HCT116 (cell line): ENCODE measurements at regions not wholly inside any gene's neighbourhood (a gene's known extent, or its start where the extent isn't known, plus 50 kb on each side); places are given as distances from the start of the nearest gene placed in this dataset.

Source experiments
- ATAC-seq: fragments of 200-7000 bp; cut with Tn5 transposase; 2 replicates; pipeline ENCODE4 v1.9.1; 2020; ENCODE audit warnings: mild to moderate bottlenecking, moderate library complexity
- BruUV-seq: library from RNA; stranded (reverse); fragments of 400-500 nt; replicated peaks from 2 replicates; lab custom pipeline; 2021; lab: Mats Ljungman, UMichigan
- CTCF ChIA-PET: fragments of 300-600 bp; sonication (Branson Sonifier 250); formaldehyde crosslinking; loops from one replicate; lab custom pipeline; 2021; ENCODE audit warnings: antibody characterized with exemption; lab: Charles Lee
- POLR2A ChIA-PET: fragments of 300-600, 350-600 bp; sonication (Branson Sonifier 250); formaldehyde crosslinking; loops from one replicate; lab custom pipeline; 2021; ENCODE audit warnings: antibody characterized with exemption; lab: Charles Lee
- RAD21 ChIA-PET, 2 experiments: fragments of 300-600 bp; sonication (Branson Sonifier 250); formaldehyde crosslinking; loops; one replicate each; lab custom pipeline; 2023; ENCODE audit warnings: low total read pairs in 2 of 2; ENCODE audit not compliant: uncharacterized antibody in 2 of 2, unreplicated experiment in 2 of 2, low non-redundant PET in 1 of 2; lab: Charles Lee
- DNase-seq: peaks from one replicate; pipeline ENCODE4 v3.0.0-alpha.2; 2010; ENCODE audit warnings: low read depth, low spot score
- H2AFZ ChIP-seq: fragments of 200-600 bp; shearing (Covaris generic), sonication (generic); 2 replicates; pipeline ENCODE4 v1.6.1; 2017; ENCODE audit warnings: low read depth, mixed run types, mixed read lengths, antibody characterized with exemption, low read length; ENCODE audit not compliant: poor library complexity, severe bottlenecking
- H3K27ac ChIP-seq: 2 replicates; pipeline ENCODE4 v1.5.1; 2012; ENCODE audit warnings: low read depth, low read length
- H3K27me3 ChIP-seq: fragments of 200-600 bp; sonication (generic); 2 replicates; pipeline ENCODE4 v1.6.1; 2016; ENCODE audit warnings: mixed run types, low read length, mixed read lengths; ENCODE audit not compliant: insufficient read depth
- H3K36me3 ChIP-seq, 2 experiments: fragments of 200-500 bp in 1 of 2; fragments of 200-600 bp in 1 of 2; sonication (Bioruptor generic) in 1 of 2; sonication (generic) in 1 of 2; 2 replicates each; pipeline versions ENCODE4 v1.5.1 to v1.6.1; 2014 to 2016; ENCODE audit warnings: low read length in 2 of 2, inconsistent platforms in 1 of 2, mixed read lengths in 1 of 2, mixed run types in 1 of 2; ENCODE audit not compliant: insufficient read depth in 2 of 2, control insufficient read depth in 1 of 2
- H3K4me1 ChIP-seq, 2 experiments: fragments of 200-600 bp in 1 of 2; sonication (generic) in 1 of 2; 2 replicates each; pipeline versions ENCODE4 v1.5.1 to v1.6.1; 2012 to 2017; ENCODE audit warnings: low read length in 2 of 2, inconsistent platforms in 1 of 2, mild to moderate bottlenecking in 1 of 2, mixed read lengths in 1 of 2, mixed run types in 1 of 2, moderate library complexity in 1 of 2; ENCODE audit not compliant: insufficient read depth in 2 of 2, control insufficient read depth in 1 of 2
- H3K4me2 ChIP-seq: fragments of 200-600 bp; sonication (generic); 2 replicates; pipeline ENCODE4 v1.6.1; 2017; ENCODE audit warnings: mixed run types, low read length, mixed read lengths
- H3K4me3 ChIP-seq, 2 experiments: fragments of 200-600 bp in 1 of 2; sonication (generic) in 1 of 2; replicated peaks in 1 of 2; 2 replicates each; pipeline ENCODE4 v1.5.1; 2011 to 2016; ENCODE audit warnings: low read length in 2 of 2, control low read depth in 1 of 2, low read depth in 1 of 2, mild to moderate bottlenecking in 1 of 2, mixed read lengths in 1 of 2, mixed run types in 1 of 2
- H3K79me2 ChIP-seq: fragments of 200-600 bp; sonication (generic); 2 replicates; pipeline ENCODE4 v1.6.1; 2017; ENCODE audit warnings: mild to moderate bottlenecking, mixed run types, low read length, moderate library complexity, mixed read lengths; ENCODE audit not compliant: insufficient read depth
- H3K9ac ChIP-seq: fragments of 200-600 bp; sonication (generic); 2 replicates; pipeline ENCODE4 v1.6.1; 2016; ENCODE audit warnings: low read length, mixed read lengths
- H3K9me2 ChIP-seq: fragments of 200-600 bp; sonication (generic), shearing (Covaris generic); 2 replicates; pipeline ENCODE4 v1.6.1; 2017; ENCODE audit warnings: mixed run types, mild to moderate bottlenecking, moderate library complexity; ENCODE audit not compliant: insufficient read depth
- H3K9me3 ChIP-seq, 2 experiments: fragments of 200-500 bp in 1 of 2; fragments of 200-600 bp in 1 of 2; sonication (Bioruptor generic) in 1 of 2; sonication (generic) in 1 of 2; 2 replicates each; pipeline ENCODE4 v1.6.1; 2014 to 2017; ENCODE audit warnings: low read length in 2 of 2, mixed read lengths in 2 of 2, inconsistent platforms in 1 of 2, low read depth in 1 of 2, mild to moderate bottlenecking in 1 of 2, mixed run types in 1 of 2, moderate library complexity in 1 of 2; ENCODE audit not compliant: control insufficient read depth in 1 of 2, insufficient read depth in 1 of 2
- H4K20me1 ChIP-seq: fragments of 200-600 bp; sonication (generic), shearing (Covaris generic); 2 replicates; pipeline ENCODE4 v1.6.1; 2017; ENCODE audit warnings: mixed run types, mild to moderate bottlenecking, moderate library complexity; ENCODE audit not compliant: insufficient read depth
- CEBPB ChIP-seq: IDR thresholded peaks from 2 replicates; pipeline ENCODE4 v1.6.1; 2012; ENCODE audit warnings: low read depth
- EGR1 ChIP-seq: IDR thresholded peaks from 2 replicates; pipeline ENCODE4 v1.6.1; 2012; ENCODE audit warnings: low read depth
- POLR2A ChIP-seq: IDR thresholded peaks from 2 replicates; pipeline ENCODE4 v1.7.0; 2011; ENCODE audit warnings: borderline replicate concordance; ENCODE audit not compliant: insufficient read depth, insufficient read length; ENCODE audit errors: extremely low read depth
- TCF7L2 ChIP-seq: IDR thresholded peaks from 2 replicates; pipeline ENCODE4 v1.7.0; 2011; ENCODE audit warnings: borderline replicate concordance, inconsistent platforms; ENCODE audit not compliant: insufficient read depth, insufficient read length; ENCODE audit errors: extremely low read depth
- ZNF274 ChIP-seq: fragments of 200-500 bp; sonication (Bioruptor generic); IDR thresholded peaks from 2 replicates; pipeline ENCODE4 v1.6.1; 2014; ENCODE audit warnings: mild to moderate bottlenecking, low read depth, low read length, inconsistent platforms
- intact Hi-C: fragments of 100-400 bp; cut with micrococcal nuclease; formaldehyde crosslinking; loops from 2 replicates; pipeline ENCODE4 v1.10.0; 2022
- TF ChIP-seq, protein P1 (sequence below): IDR thresholded peaks from 2 replicates; pipeline ENCODE4 v1.6.1; 2011; ENCODE audit warnings: mild to moderate bottlenecking, low read length, moderate library complexity; ENCODE audit not compliant: insufficient replicate concordance; ENCODE audit errors: extremely low read depth
- TF ChIP-seq, protein P2 (sequence below): IDR thresholded peaks from 2 replicates; pipeline ENCODE4 v1.6.1; 2012; ENCODE audit warnings: low read depth
- TF ChIP-seq, protein P3 (sequence below): IDR thresholded peaks from 2 replicates; pipeline ENCODE4 v1.6.1; 2012

DNA sequence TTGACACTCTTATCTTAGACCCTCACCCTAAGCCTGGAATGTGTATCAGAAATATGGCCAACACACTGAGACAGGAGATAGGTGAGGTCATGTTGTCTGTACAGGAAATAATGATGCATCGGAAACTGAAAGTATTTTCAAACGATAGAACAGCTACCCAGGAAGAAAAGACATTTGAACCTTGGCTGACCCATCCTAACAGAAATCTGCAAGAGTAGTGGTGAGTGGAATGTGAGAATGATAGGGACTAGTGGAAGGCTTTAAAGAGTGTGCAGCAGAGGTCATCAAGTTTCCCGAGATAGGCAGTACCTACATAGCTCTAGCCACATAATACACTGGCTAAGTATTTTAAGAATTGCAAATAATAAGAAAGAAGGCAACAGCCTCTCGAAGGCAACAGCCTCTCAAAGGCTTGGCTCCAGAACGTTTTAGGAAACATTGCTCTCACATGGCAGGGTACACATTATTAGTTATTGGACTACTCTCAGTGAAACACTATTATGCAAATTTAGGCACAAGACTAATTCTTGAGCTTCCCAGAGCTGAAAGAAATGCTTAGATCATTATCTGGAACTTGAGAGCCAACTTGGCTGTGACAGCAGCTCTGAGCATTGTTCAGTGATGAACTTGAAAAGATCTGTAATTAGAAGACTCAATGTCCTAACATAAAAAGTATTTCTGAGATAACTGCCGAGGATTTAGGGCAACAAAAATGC, 133.1 kb upstream of the FBXL7 start:
- Histone ChIP-seq H3K9ac (no peak overlapping the region), H3K4me2 (no peak overlapping the region)
- POLR2A ChIA-PET: no interaction called here
- TF ChIP-seq, protein P1, sequence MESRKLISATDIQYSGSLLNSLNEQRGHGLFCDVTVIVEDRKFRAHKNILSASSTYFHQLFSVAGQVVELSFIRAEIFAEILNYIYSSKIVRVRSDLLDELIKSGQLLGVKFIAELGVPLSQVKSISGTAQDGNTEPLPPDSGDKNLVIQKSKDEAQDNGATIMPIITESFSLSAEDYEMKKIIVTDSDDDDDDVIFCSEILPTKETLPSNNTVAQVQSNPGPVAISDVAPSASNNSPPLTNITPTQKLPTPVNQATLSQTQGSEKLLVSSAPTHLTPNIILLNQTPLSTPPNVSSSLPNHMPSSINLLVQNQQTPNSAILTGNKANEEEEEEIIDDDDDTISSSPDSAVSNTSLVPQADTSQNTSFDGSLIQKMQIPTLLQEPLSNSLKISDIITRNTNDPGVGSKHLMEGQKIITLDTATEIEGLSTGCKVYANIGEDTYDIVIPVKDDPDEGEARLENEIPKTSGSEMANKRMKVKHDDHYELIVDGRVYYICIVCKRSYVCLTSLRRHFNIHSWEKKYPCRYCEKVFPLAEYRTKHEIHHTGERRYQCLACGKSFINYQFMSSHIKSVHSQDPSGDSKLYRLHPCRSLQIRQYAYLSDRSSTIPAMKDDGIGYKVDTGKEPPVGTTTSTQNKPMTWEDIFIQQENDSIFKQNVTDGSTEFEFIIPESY: no peak
- TF ChIP-seq POLR2A (no peak), CEBPB (no peak), ZNF274 (no peak), TCF7L2 (no peak), EGR1 (no peak)
- TF ChIP-seq, protein P2, sequence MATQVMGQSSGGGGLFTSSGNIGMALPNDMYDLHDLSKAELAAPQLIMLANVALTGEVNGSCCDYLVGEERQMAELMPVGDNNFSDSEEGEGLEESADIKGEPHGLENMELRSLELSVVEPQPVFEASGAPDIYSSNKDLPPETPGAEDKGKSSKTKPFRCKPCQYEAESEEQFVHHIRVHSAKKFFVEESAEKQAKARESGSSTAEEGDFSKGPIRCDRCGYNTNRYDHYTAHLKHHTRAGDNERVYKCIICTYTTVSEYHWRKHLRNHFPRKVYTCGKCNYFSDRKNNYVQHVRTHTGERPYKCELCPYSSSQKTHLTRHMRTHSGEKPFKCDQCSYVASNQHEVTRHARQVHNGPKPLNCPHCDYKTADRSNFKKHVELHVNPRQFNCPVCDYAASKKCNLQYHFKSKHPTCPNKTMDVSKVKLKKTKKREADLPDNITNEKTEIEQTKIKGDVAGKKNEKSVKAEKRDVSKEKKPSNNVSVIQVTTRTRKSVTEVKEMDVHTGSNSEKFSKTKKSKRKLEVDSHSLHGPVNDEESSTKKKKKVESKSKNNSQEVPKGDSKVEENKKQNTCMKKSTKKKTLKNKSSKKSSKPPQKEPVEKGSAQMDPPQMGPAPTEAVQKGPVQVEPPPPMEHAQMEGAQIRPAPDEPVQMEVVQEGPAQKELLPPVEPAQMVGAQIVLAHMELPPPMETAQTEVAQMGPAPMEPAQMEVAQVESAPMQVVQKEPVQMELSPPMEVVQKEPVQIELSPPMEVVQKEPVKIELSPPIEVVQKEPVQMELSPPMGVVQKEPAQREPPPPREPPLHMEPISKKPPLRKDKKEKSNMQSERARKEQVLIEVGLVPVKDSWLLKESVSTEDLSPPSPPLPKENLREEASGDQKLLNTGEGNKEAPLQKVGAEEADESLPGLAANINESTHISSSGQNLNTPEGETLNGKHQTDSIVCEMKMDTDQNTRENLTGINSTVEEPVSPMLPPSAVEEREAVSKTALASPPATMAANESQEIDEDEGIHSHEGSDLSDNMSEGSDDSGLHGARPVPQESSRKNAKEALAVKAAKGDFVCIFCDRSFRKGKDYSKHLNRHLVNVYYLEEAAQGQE: no peak
- TF ChIP-seq, protein P3, sequence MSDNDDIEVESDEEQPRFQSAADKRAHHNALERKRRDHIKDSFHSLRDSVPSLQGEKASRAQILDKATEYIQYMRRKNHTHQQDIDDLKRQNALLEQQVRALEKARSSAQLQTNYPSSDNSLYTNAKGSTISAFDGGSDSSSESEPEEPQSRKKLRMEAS: no peak
- TF ChIP-seq, all 23 proteins: peak for 0
- Histone ChIP-seq H3K36me3 (no peaks in the 10 kb centered on the region), H3K9me2 (no peaks in the 10 kb centered on the region), H2AFZ (no peak overlapping the region), H3K27me3 (no peaks in the 10 kb centered on the region), H4K20me1 (no peaks in the 10 kb centered on the region), H3K9me3 (peaks cover 22 to 29% of the 10 kb centered on the region in 2 experiments; a peak in 2 of 4 replicates), H3K4me3 (no peak overlapping the region), H3K27ac (no peak overlapping the region), H3K4me1 (no peaks in the 10 kb centered on the region), H3K79me2 (no peaks in the 10 kb centered on the region)
- no peak for DNase-seq
- ATAC-seq: no peak
- CTCF ChIA-PET: no interaction called here
- RAD21 ChIA-PET: no interaction called here
- intact Hi-C loops: no loop called here
- no TSS peak for BruUV-seq
